Inflammatory macrophage (primary cell): ENCODE measurements at regions not wholly inside any gene's neighbourhood (a gene's known extent, or its start where the extent isn't known, plus 50 kb on each side); places are given as distances from the start of the nearest gene placed in this dataset.
A peak's percentile ranks its signal among the peaks of the same experiment; 100 is the strongest.
"Not testable (repeated sequence)": the region's sequence is repeated elsewhere in the genome, so short reads cannot be mapped to it uniquely, and the experiment has no call there.

Source experiments
- DNase-seq, 2 donors: peaks; one replicate each; pipeline ENCODE4 v3.0.0-alpha.2; 2020 to 2022

- DNase-seq: no peak
Observed at GRCh38 chr2:149733936-149734685, 146.5 kb upstream of the MMADHC start.

GRCh38 chr2:149732730-149733290 lies 145.2 kb upstream of the MMADHC start:
- DNase-seq: no peak

GRCh38 chr2:149732001-149732685 lies 144.6 kb upstream of the MMADHC start:
- DNase-seq: peak in 1 of 2 donors; percentile 8

GRCh38 chr2:149731079-149731478 lies 143.5 kb upstream of the MMADHC start:
- DNase-seq: no peak

- no peak for DNase-seq
Observed at GRCh38 chr2:149729586-149729985, 142.0 kb upstream of the MMADHC start.

GRCh38 chr2:149727927-149728326 lies 140.4 kb upstream of the MMADHC start:
- no peak for DNase-seq

GRCh38 chr2:149725234-149725633 lies 137.7 kb upstream of the MMADHC start:
- DNase-seq: no peak

- no peak for DNase-seq
Observed at GRCh38 chr2:149724091-149724490, 136.5 kb upstream of the MMADHC start.

- DNase-seq: no peak
Observed at GRCh38 chr2:149720615-149721014, 133.0 kb upstream of the MMADHC start.

- no peak for DNase-seq
Observed at GRCh38 chr2:149719695-149720094, 132.1 kb upstream of the MMADHC start.

- DNase-seq: no peak
Observed at GRCh38 chr2:149716687-149717086, 129.1 kb upstream of the MMADHC start.

- DNase-seq: no peak
Observed at GRCh38 chr2:149715894-149716293, 128.3 kb upstream of the MMADHC start.

GRCh38 chr2:149715005-149715592 lies 127.5 kb upstream of the MMADHC start:
- peak in 1 of 2 donors; percentile 1 for DNase-seq

GRCh38 chr2:149709496-149710263 lies 122.1 kb upstream of the MMADHC start:
- no peak for DNase-seq

GRCh38 chr2:149703281-149703680 lies 115.7 kb upstream of the MMADHC start:
- DNase-seq: no peak

GRCh38 chr2:149702571-149702970 lies 115.0 kb upstream of the MMADHC start:
- DNase-seq: no peak

- DNase-seq: no peak
Observed at GRCh38 chr2:149701241-149701640, 113.7 kb upstream of the MMADHC start.

GRCh38 chr2:149692961-149693396 lies 105.4 kb upstream of the MMADHC start:
- no peak for DNase-seq

- no peak for DNase-seq
Observed at GRCh38 chr2:149690825-149691224, 103.2 kb upstream of the MMADHC start.

- no peak for DNase-seq
Observed at GRCh38 chr2:149687052-149687427, 99.5 kb upstream of the MMADHC start.

GRCh38 chr2:149686136-149687051 lies 98.8 kb upstream of the MMADHC start:
- DNase-seq: no peak

- DNase-seq: not testable (repeated sequence)
Observed at GRCh38 chr2:149685401-149685800, 97.8 kb upstream of the MMADHC start.
